HEK293 (cell line): ENCODE measurements at regions not wholly inside any gene's neighbourhood (a gene's known extent, or its start where the extent isn't known, plus 50 kb on each side); places are given as distances from the start of the nearest gene placed in this dataset.
A peak's percentile ranks its signal among the peaks of the same experiment; 100 is the strongest.

Source experiments
- CTCF ChIA-PET: fragments of 350-600 bp; formaldehyde crosslinking; extraction: SDS; loops from one replicate; lab custom pipeline; 2021; ENCODE audit warnings: antibody characterized with exemption; lab: Yijun Ruan, JAX
- POLR2A ChIA-PET: fragments of 300-600 bp; formaldehyde crosslinking; extraction: SDS; loops from one replicate; lab custom pipeline; 2020; ENCODE audit warnings: antibody characterized with exemption, inconsistent platforms; lab: Yijun Ruan, JAX
- H3K27ac ChIP-seq: fragments of 200-500 bp; sonication (Bioruptor generic); 2 replicates; pipeline ENCODE4 v1.5.1; 2014; ENCODE audit warnings: low read depth, low read length, control low read depth, inconsistent platforms; ENCODE audit errors: extremely low read depth
- H3K36me3 ChIP-seq, 2 experiments: fragments of 200-500 bp in 1 of 2; sonication (Bioruptor generic) in 1 of 2; 1 replicate in 1 of 2; 2 replicates in 1 of 2; pipeline ENCODE4 v1.5.1; 2014 to 2017; ENCODE audit warnings: inconsistent platforms in 2 of 2, low read length in 2 of 2; ENCODE audit not compliant: control insufficient read depth in 2 of 2, insufficient read depth in 1 of 2
- H3K4me1 ChIP-seq: fragments of 200-500 bp; sonication (Bioruptor generic); 2 replicates; pipeline ENCODE4 v1.5.1; 2014; ENCODE audit warnings: mild to moderate bottlenecking, low read length, inconsistent platforms; ENCODE audit not compliant: control insufficient read depth, insufficient read depth
- H3K4me3 ChIP-seq: 2 replicates; pipeline ENCODE4 v1.5.1; 2011; ENCODE audit warnings: low read depth, mild to moderate bottlenecking, control low read depth, low read length, moderate library complexity
- H3K9me3 ChIP-seq: fragments of 200-500 bp; sonication (Bioruptor generic); 2 replicates; pipeline ENCODE4 v1.5.1; 2014; ENCODE audit warnings: low read depth, low read length, inconsistent platforms; ENCODE audit not compliant: control insufficient read depth, insufficient read depth
- GLIS1 ChIP-seq: fragments of 450-650 bp; formaldehyde crosslinking; IDR thresholded peaks from 2 replicates; pipeline ENCODE4 v1.5.1; 2016; ENCODE audit warnings: missing biosample characterization, missing genetic modification characterization
- HOXD13 ChIP-seq: sonication (generic); formaldehyde crosslinking; IDR thresholded peaks from 2 replicates; pipeline ENCODE4 v1.8.0; 2022; ENCODE audit warnings: missing genetic modification reagents, borderline replicate concordance
- KLF16 ChIP-seq: fragments of 450-650 bp; formaldehyde crosslinking; IDR thresholded peaks from 2 replicates; pipeline ENCODE4 v1.5.1; 2017; ENCODE audit warnings: missing biosample characterization, missing genetic modification characterization
- REPIN1 ChIP-seq: fragments of 450-650 bp; formaldehyde crosslinking; IDR thresholded peaks from 2 replicates; pipeline ENCODE4 v1.5.1; 2017; ENCODE audit warnings: missing biosample characterization, missing genetic modification characterization, low read depth
- ZNF16 ChIP-seq: fragments of 450-650 bp; formaldehyde crosslinking; IDR thresholded peaks from 2 replicates; pipeline ENCODE4 v1.5.1; 2016; ENCODE audit warnings: low read depth, missing biosample characterization, missing genetic modification characterization
- ZNF175 ChIP-seq: fragments of 450-650 bp; formaldehyde crosslinking; IDR thresholded peaks from 2 replicates; pipeline ENCODE4 v1.5.1; 2016; ENCODE audit warnings: missing biosample characterization, missing genetic modification characterization
- ZNF214 ChIP-seq: fragments of 450-650 bp; formaldehyde crosslinking; IDR thresholded peaks from 2 replicates; pipeline ENCODE4 v1.5.1; 2017; ENCODE audit warnings: missing biosample characterization, mild to moderate bottlenecking, missing genetic modification characterization, borderline replicate concordance
- ZNF366 ChIP-seq: fragments of 450-650 bp; formaldehyde crosslinking; conservative IDR thresholded peaks from 2 replicates; pipeline ENCODE4 v1.5.1; 2016; ENCODE audit warnings: missing biosample characterization, missing genetic modification characterization
- ZNF510 ChIP-seq: fragments of 450-650 bp; formaldehyde crosslinking; IDR thresholded peaks from 2 replicates; pipeline ENCODE4 v1.5.1; 2018; ENCODE audit warnings: mild to moderate bottlenecking, missing genetic modification characterization, missing biosample characterization; ENCODE audit not compliant: insufficient replicate concordance
- ZNF514 ChIP-seq: fragments of 450-650 bp; formaldehyde crosslinking; IDR thresholded peaks from 2 replicates; pipeline ENCODE4 v1.5.1; 2016; ENCODE audit warnings: missing biosample characterization, missing genetic modification characterization
- ZNF560 ChIP-seq: fragments of 450-650 bp; formaldehyde crosslinking; IDR thresholded peaks from 2 replicates; pipeline ENCODE4 v1.5.1; 2017; ENCODE audit warnings: missing biosample characterization, missing genetic modification characterization, borderline replicate concordance
- ZNF624 ChIP-seq: fragments of 450-650 bp; formaldehyde crosslinking; IDR thresholded peaks from 2 replicates; pipeline ENCODE4 v1.5.1; 2017; ENCODE audit warnings: missing biosample characterization, missing genetic modification characterization
- ZNF629 ChIP-seq: fragments of 450-650 bp; formaldehyde crosslinking; IDR thresholded peaks from 2 replicates; pipeline ENCODE4 v1.5.1; 2017; ENCODE audit warnings: missing biosample characterization, missing genetic modification characterization
- ZNF639 ChIP-seq: fragments of 450-650 bp; formaldehyde crosslinking; IDR thresholded peaks from 2 replicates; pipeline ENCODE4 v1.5.1; 2016; ENCODE audit warnings: missing biosample characterization, missing genetic modification characterization
- ZNF747 ChIP-seq: fragments of 450-650 bp; formaldehyde crosslinking; IDR thresholded peaks from 2 replicates; pipeline ENCODE4 v1.5.1; 2016; ENCODE audit warnings: missing biosample characterization, missing genetic modification characterization
- ZNF792 ChIP-seq: fragments of 450-650 bp; formaldehyde crosslinking; IDR thresholded peaks from 2 replicates; pipeline ENCODE4 v1.5.1; 2016; ENCODE audit warnings: missing biosample characterization, missing genetic modification characterization
- ZNF843 ChIP-seq: fragments of 450-650 bp; formaldehyde crosslinking; IDR thresholded peaks from 2 replicates; pipeline ENCODE4 v1.5.1; 2016; ENCODE audit warnings: missing biosample characterization, missing genetic modification characterization
- ZXDB ChIP-seq: fragments of 450-650 bp; formaldehyde crosslinking; IDR thresholded peaks from 2 replicates; pipeline ENCODE4 v1.5.1; 2016; ENCODE audit warnings: missing biosample characterization, missing genetic modification characterization
- TF ChIP-seq, protein P1 (sequence below): fragments of 450-650 bp; formaldehyde crosslinking; conservative IDR thresholded peaks from 2 replicates; pipeline ENCODE4 v1.5.1; 2016; ENCODE audit warnings: low read depth, missing biosample characterization, missing genetic modification characterization
- TF ChIP-seq, protein P2 (sequence below): fragments of 450-650 bp; formaldehyde crosslinking; IDR thresholded peaks from 2 replicates; pipeline ENCODE4 v1.5.1; 2017; ENCODE audit warnings: missing biosample characterization, mild to moderate bottlenecking, missing genetic modification characterization, moderate library complexity
- TF ChIP-seq, protein P3 (sequence below): IDR thresholded peaks from 2 replicates; pipeline ENCODE4 v1.6.1; 2011; ENCODE audit warnings: mild to moderate bottlenecking, low read depth, low read length, borderline replicate concordance

- H3K9me3 ChIP-seq = no peaks in the 10 kb centered on the region
- H3K27ac ChIP-seq = no peak overlapping the region
- peaks cover 8% of the 10 kb centered on the region for H3K4me1 ChIP-seq
- CTCF ChIA-PET = interaction anchor here (1.6 kb wide), 1 partner anchor 465 kb away, joined by 3 read pairs; no protein-coding TSS in a partner anchor
- TF ChIP-seq ZXDB (tag by site-specific recombination) (peak; percentile 44; the same call in 1 of the 2 replicates), REPIN1 (tag by site-specific recombination) (no peak), ZNF843 (tag by site-specific recombination) (no peak), ZNF175 (tag by site-specific recombination) (no peak), GLIS1 (tag by site-specific recombination) (peak; percentile 12; the same call in 1 of the 2 replicates), ZNF366 (tag by site-specific recombination) (peak; percentile 40; the same call in 1 of the 2 replicates), ZNF629 (0 out of 2 replicates have a peak, but pooled peaks have one; percentile 25), ZNF639 (tag by site-specific recombination) (no peak), KLF16 (tag by site-specific recombination) (no peak), ZNF510 (tag by site-specific recombination) (no peak)
- H3K4me3 ChIP-seq = no peak overlapping the region
- POLR2A ChIA-PET = no interaction called here
- H3K36me3 ChIP-seq = no peaks in the 10 kb centered on the region
Observed at GRCh38 chr2:133986081-133986837, 267.6 kb upstream of the MGAT5 start.

DNA sequence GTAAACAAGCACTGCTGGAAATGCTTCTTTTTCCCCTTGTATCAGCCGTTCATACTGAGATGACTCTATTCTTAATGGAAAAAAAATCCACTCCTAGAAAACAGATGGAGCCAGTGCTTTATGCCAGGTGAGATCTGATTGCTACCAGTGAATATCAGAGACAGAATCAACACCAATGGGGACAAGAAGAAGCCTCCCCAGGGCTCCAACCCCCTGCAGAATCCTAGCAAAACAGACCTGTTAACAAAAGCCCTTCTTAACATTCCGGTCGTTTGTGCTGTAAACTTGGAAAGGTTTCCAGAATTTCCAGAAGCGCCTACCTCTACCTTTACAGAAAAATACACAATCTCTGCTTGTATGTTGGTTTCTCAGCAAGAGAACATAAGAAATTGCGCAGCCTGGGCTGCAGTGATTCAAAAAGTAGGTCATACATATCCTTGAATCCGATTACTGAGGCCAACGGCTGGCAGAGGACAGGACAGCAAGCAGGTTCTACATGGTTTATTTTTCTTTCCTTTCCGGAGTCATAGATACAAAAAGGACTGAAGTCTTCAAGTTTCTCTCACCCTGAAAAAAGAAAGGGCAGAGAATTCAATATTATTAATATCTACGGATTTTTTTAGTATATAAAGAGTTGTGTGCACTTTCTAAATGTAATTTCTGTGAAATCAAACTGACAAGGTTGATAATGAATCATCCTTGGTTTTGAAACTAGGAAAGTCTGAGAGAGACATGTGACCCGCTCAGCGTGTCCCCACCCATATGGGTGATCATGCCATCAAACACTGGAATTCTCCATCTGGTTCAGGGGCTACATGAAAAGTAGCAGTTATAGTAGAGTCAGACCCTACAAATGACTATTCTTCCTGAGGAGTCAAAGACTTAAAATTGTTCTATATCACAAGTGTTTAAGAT, 266.7 kb upstream of the MGAT5 start:
- CTCF ChIA-PET = interaction anchor here (1.6 kb wide), 1 partner anchor 464 kb away, joined by 3 read pairs; no protein-coding TSS in a partner anchor
- H3K4me3 ChIP-seq = no peak overlapping the region
- POLR2A ChIA-PET = no interaction called here

DNA sequence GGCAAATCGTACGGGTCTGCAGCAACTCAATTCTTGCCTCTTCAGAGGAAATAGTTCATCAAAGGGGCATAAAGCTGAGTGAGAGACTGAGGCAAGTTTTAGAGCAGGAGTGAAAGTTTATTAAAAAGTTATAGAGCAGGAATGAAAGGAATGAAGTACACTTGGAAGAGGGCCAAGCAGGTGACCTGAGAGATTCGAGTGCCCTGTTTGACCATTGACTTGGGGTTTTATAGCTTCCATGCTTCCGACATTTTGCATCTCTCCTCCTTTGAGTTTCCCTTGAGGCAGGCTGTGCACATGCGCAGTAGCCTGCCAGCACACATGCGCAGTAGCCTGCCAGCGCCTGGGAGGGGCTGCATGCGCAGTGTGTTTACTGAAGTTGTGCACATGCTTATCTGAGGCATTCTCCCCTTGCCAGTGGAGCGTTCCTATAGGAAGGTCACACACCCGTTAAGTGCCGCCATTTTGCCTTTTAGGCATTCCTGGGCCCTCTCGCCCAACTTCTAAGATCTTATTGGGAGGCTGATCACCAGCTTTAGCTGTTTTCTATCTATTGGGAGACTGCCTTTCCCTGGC, 265.5 kb upstream of the MGAT5 start:
- no peak overlapping the region for H3K27ac ChIP-seq
- H3K4me3 ChIP-seq = no peak overlapping the region
- no peaks in the 10 kb centered on the region for H3K36me3 ChIP-seq
- peaks cover 8% of the 10 kb centered on the region for H3K4me1 ChIP-seq
- ChIA-PET POLR2A (no interaction called here), CTCF (no interaction called here)
- H3K9me3 ChIP-seq = no peaks in the 10 kb centered on the region
- no peak for TF ChIP-seq ZNF792
- TF ChIP-seq, protein P1, sequence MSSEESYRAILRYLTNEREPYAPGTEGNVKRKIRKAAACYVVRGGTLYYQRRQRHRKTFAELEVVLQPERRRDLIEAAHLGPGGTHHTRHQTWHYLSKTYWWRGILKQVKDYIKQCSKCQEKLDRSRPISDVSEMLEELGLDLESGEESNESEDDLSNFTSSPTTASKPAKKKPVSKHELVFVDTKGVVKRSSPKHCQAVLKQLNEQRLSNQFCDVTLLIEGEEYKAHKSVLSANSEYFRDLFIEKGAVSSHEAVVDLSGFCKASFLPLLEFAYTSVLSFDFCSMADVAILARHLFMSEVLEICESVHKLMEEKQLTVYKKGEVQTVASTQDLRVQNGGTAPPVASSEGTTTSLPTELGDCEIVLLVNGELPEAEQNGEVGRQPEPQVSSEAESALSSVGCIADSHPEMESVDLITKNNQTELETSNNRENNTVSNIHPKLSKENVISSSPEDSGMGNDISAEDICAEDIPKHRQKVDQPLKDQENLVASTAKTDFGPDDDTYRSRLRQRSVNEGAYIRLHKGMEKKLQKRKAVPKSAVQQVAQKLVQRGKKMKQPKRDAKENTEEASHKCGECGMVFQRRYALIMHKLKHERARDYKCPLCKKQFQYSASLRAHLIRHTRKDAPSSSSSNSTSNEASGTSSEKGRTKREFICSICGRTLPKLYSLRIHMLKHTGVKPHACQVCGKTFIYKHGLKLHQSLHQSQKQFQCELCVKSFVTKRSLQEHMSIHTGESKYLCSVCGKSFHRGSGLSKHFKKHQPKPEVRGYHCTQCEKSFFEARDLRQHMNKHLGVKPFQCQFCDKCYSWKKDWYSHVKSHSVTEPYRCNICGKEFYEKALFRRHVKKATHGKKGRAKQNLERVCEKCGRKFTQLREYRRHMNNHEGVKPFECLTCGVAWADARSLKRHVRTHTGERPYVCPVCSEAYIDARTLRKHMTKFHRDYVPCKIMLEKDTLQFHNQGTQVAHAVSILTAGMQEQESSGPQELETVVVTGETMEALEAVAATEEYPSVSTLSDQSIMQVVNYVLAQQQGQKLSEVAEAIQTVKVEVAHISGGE (tag by site-specific recombination) = no peak
- TF ChIP-seq ZNF560 (tag by site-specific recombination) = no peak
- TF ChIP-seq ZNF624 (tag by site-specific recombination) = no peak
- TF ChIP-seq, protein P2, sequence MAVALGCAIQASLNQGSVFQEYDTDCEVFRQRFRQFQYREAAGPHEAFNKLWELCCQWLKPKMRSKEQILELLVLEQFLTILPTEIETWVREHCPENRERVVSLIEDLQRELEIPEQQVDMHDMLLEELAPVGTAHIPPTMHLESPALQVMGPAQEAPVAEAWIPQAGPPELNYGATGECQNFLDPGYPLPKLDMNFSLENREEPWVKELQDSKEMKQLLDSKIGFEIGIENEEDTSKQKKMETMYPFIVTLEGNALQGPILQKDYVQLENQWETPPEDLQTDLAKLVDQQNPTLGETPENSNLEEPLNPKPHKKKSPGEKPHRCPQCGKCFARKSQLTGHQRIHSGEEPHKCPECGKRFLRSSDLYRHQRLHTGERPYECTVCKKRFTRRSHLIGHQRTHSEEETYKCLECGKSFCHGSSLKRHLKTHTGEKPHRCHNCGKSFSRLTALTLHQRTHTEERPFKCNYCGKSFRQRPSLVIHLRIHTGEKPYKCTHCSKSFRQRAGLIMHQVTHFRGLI = no peak
- TF ChIP-seq ZNF214 (tag by site-specific recombination) = no peak
- no peak for TF ChIP-seq ZNF16 (tag by site-specific recombination)
- no peak for TF ChIP-seq ZNF747
- no peak for TF ChIP-seq ZNF510 (tag by site-specific recombination)
- TF ChIP-seq HOXD13 (CRISPR knock-in tag) = no peak
- TF ChIP-seq, protein P3, sequence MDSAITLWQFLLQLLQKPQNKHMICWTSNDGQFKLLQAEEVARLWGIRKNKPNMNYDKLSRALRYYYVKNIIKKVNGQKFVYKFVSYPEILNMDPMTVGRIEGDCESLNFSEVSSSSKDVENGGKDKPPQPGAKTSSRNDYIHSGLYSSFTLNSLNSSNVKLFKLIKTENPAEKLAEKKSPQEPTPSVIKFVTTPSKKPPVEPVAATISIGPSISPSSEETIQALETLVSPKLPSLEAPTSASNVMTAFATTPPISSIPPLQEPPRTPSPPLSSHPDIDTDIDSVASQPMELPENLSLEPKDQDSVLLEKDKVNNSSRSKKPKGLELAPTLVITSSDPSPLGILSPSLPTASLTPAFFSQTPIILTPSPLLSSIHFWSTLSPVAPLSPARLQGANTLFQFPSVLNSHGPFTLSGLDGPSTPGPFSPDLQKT = no peak

More for the DNA sequence above, 266.7 kb upstream of the MGAT5 start:
- no peak for TF ChIP-seq ZNF514 (tag by site-specific recombination)
- TF ChIP-seq ZXDB (tag by site-specific recombination) = no peak
- Histone ChIP-seq H3K27ac (no peak overlapping the region), H3K9me3 (no peaks in the 10 kb centered on the region), H3K4me1 (peaks cover 8% of the 10 kb centered on the region), H3K36me3 (no peaks in the 10 kb centered on the region)
